ENCODE measurements at regions not wholly inside any gene's neighbourhood (a gene's known extent, or its start where the extent isn't known, plus 50 kb on each side); places are given as distances from the start of the nearest gene placed in this dataset.
A peak's percentile ranks its signal among the peaks of the same experiment; 100 is the strongest.

GRCh38 chr6:122524056-122524455 lies 52.4 kb upstream of the SERINC1 start:
- DNase-seq (ENCODE audit: low read depth): no peak

GRCh38 chr6:122530440-122531046 lies 58.9 kb upstream of the SERINC1 start:
- DNase-seq (ENCODE audit: low read depth): peak; percentile 49

- no peak for DNase-seq (ENCODE audit: low read depth)
Observed at GRCh38 chr6:122548281-122548680, 61.9 kb upstream of the PKIB start.

DNA sequence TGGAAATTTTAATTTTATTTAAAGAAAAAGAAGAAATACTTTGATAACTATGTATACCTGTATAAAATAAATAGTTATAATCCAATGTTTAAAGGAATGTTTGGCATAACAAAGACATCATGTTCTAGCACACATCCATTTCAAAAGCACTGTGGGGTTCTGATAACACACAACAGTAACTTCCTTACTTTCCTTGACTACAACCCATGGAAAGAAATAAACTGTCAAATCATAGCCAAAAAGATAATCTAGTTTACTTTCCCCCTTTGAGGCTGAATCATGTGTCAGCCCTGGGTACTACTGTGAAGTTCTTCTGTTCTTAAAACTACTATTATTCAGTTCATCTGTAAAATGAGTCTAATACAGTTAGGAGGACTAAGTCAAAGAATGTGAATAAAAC lies 61.4 kb upstream of the PKIB start:
- DNase-seq (ENCODE audit: low read depth): no peak

DNA sequence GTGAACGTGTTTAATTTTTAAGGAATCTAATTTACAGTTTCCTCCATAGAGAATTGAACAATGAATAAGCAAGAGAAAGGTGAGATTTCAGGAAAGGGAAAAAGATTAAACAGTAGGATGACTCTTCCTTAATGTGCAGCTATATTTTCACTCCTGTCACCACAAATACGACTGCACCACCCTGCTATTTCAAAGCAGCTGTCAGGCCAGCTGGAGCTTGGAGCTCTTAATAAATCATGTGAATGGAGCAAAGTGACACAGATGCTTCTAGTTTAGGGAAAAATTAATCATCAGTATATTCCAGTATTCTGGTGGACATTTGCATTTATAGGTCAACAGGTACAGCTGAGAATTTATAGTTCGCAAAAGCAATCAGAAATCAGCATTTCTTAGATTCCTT lies 56.5 kb upstream of the PKIB start:
- DNase-seq (ENCODE audit: low read depth): no peak

GRCh38 chr6:122555561-122555960 lies 54.6 kb upstream of the PKIB start:
- DNase-seq (ENCODE audit: low read depth): no peak

GRCh38 chr6:122558080-122558479 lies 52.1 kb upstream of the PKIB start:
- no peak for DNase-seq (ENCODE audit: low read depth)

Data from fibroblast of the conjunctiva (primary cell).